COR-L47 (cell line): ENCODE measurements at regions not wholly inside any gene's neighbourhood (a gene's known extent, or its start where the extent isn't known, plus 50 kb on each side); places are given as distances from the start of the nearest gene placed in this dataset.

Source experiments
- DNase-seq: peaks from one replicate; lab custom pipeline; 2025; lab: John Stamatoyannopoulos, UW

DNA sequence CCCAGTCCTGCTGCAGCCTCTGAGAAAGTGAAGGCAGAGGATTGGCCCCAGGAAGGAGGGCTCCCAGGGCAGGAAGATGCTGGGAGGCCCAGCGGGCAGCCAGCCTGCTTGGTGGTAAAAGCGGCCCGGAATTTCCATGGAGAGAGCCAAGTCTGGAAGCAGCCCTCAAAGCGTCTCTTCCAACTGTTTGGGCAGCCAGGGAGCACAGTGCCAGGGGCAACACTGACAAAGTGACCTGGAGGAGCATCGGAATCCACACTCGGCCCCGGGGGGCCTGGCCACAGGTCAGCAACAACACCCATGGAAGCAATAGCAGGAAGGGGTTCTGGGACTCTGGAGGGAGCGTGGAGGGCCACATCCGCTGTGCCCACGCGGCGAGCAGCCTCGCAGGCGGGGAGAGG lies 63.2 kb upstream of the FGFR2 start:
- DNase-seq: no peak

- no peak for DNase-seq
These were observed 61.0 kb upstream of the FGFR2 start for GRCh38 chr10:121659236-121659635.

DNA sequence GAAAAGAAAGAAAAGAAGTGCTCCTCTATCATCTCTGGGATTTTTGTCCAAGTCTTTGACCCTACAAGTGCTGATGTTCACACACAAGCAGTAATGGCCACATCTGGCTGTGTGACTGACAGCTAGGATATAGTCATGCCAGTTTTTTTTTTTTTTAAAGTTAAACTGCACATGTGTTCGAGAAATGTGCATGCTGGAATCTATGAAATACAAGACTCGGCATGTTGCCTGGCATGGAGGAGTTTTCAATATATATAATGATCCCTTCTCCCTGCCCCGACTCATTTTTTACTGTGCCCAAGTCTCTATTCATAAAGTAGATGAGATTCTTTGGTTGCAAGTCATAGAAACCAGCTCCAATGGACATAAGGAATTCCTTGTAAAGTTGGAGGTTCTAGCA lies 60.4 kb upstream of the FGFR2 start:
- no peak for DNase-seq

GRCh38 chr10:121658111-121658510 lies 59.9 kb upstream of the FGFR2 start:
- DNase-seq: no peak

DNA sequence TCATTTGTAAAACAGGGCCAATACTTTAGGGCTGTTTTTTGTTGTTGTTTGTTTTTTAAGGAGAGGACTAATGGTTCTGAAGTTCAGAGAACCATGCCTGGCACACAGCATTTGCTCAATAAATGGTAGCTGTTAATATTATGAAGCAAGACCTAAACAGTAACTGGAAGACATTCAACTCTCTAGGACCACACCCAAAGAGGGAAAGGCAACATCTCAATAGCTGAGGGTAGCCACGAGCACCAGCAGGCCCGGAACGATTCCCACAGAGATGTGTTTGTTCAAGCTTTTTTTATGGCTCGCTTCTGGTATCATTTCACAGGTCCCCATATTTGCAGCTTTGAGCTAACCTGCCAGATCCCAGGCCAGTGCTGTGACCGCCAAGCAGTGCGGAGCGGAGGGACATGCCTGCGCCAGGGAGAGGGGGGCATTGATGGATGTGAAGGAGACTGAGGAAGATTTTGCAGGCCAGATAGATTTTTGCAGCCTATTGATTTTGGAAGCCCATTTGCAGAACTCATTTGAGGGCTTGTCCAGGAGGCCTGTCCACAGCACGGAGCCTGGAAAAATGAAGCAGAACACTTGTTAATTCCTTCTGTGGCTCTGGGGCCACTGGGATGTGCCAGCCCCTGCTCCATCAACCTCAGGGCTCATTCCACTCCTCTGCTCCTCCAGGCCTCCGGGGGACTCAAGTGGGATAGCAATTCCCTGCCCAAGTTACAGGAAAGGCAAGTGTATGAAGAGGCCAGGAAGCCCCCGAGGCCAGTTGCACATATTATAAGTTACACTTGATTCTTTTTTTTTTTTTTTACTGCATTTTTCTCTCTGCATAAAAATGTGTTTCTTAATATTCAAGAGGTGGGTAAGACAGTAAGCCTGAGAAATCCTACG lies 57.3 kb upstream of the FGFR2 start:
- peak; percentile 13 for DNase-seq

DNA sequence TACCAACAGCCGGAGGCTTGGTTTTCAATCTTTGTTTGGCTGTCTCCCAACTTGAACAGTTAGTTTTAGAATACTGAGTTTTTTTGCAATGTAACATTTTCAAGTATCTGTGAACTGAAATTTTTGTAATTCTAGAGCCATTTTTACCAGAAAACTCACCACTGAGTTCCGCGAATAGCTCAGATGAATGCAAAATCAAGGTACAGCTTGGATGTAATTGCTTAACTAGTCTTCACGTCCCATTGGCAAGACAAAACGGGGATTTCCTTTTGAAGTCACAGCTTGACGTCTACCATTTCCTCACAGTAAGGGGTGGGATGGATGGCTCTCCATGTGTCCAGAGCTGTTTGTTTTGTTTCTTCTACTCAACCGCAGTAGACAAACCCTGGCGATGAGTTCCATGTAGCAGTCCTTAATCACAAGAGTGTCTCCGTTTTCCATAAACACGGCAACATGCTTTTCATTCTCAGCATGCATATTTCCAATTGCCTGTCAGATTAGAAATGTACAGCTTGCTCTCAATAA lies 55.8 kb upstream of the FGFR2 start:
- DNase-seq: peak; percentile 52

DNA sequence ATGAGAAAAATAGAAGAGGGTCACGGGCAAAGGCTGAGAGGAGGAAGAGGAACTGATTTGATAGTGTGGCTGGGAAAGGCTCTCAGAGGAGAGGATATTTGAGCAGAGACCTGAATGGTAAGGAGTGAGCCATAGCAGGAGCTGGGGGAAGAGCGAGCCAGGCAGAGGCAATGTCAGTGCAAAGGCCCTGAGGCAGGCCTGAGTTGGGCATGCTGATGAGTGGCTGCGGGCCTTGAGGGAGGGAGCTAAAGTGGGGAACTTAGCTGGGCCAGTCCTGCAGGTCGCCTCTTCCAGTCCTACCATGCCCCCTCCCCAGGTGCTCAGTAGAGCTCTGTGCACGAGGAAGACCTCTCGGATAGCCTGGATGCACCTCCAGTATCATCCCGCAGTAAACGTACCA lies 55.4 kb upstream of the FGFR2 start:
- no peak for DNase-seq

- DNase-seq: no peak
These were observed 50.2 kb upstream of the FGFR2 start for GRCh38 chr10:121648493-121648892.

- no peak for DNase-seq
These were observed 49.8 kb upstream of the FGFR2 start for GRCh38 chr10:121648059-121648458.
